GM12878 (cell line): ENCODE measurements at regions not wholly inside any gene's neighbourhood (a gene's known extent, or its start where the extent isn't known, plus 50 kb on each side); places are given as distances from the start of the nearest gene placed in this dataset.

Experiments used
- CUX1 ChIP-seq: IDR thresholded peaks from 2 replicates; pipeline ENCODE4 v1.6.1; 2012; ENCODE audit warnings: improper control_type of control experiment, low read depth, low read length; ENCODE audit not compliant: insufficient replicate concordance
- ETV6 ChIP-seq, 2 experiments: fragments of 450-650 bp in 1 of 2; IDR thresholded peaks in 1 of 2; conservative IDR thresholded peaks in 1 of 2; 2 replicates each; pipeline ENCODE4 v1.6.1; 2014; ENCODE audit warnings: antibody characterized with exemption in 1 of 2, borderline replicate concordance in 1 of 2, low read depth in 1 of 2, mild to moderate bottlenecking in 1 of 2, moderate library complexity in 1 of 2
- HDAC6 ChIP-seq: fragments of 200-600 bp; sonication (generic); IDR thresholded peaks from one replicate; pipeline ENCODE4 v1.8.0; 2017; ENCODE audit warnings: antibody characterized with exemption; ENCODE audit not compliant: unreplicated experiment
- IKZF1 ChIP-seq: fragments of 450-650 bp; conservative IDR thresholded peaks from 2 replicates; pipeline ENCODE4 v1.6.1; 2017; ENCODE audit warnings: antibody characterized with exemption, mild to moderate bottlenecking
- KDM1A ChIP-seq: fragments of 200-600 bp; sonication (generic); IDR thresholded peaks from 2 replicates; pipeline ENCODE4 v1.6.1; 2016; ENCODE audit warnings: borderline replicate concordance
- MYC ChIP-seq: IDR thresholded peaks from 2 replicates; pipeline ENCODE4 v1.6.1; 2011; ENCODE audit warnings: mild to moderate bottlenecking, low read length, moderate library complexity, inconsistent platforms; ENCODE audit not compliant: insufficient read depth, insufficient replicate concordance, insufficient read length, severe bottlenecking
- PRDM15 ChIP-seq: fragments of 450-650 bp; formaldehyde crosslinking; IDR thresholded peaks from 2 replicates; pipeline ENCODE4 v1.4.0; 2020; ENCODE audit warnings: mild to moderate bottlenecking, moderate library complexity
- RBBP5 ChIP-seq: fragments of 200-600 bp; sonication (generic); conservative IDR thresholded peaks from 2 replicates; pipeline ENCODE4 v1.6.1; 2016
- RUNX3 ChIP-seq: IDR thresholded peaks from 2 replicates; pipeline ENCODE4 v1.6.1; 2012; ENCODE audit warnings: low read length, inconsistent platforms
- TARDBP ChIP-seq: IDR thresholded peaks from 2 replicates; pipeline ENCODE4 v1.6.1; 2016; ENCODE audit warnings: borderline replicate concordance
- YBX1 ChIP-seq: fragments of 450-650 bp; IDR thresholded peaks from 2 replicates; pipeline ENCODE4 v1.6.1; 2016; ENCODE audit warnings: antibody characterized with exemption
- ZBTB33 ChIP-seq: fragments of 450-650 bp; IDR thresholded peaks from 2 replicates; pipeline ENCODE4 v1.6.1; 2017; ENCODE audit warnings: mild to moderate bottlenecking

GRCh38 chr10:3837647-3838459, 52.8 kb upstream of the KLF6 start (continued):
- TF ChIP-seq CUX1 (no peak), IKZF1 (no peak), ETV6 (conservative IDR thresholded peaks at IDR 0.05 in 1 of 2, IDR thresholded peaks at IDR 0.05 in 1 of 2; ENCODE audit: borderline replicate concordance in 1 of 2, low read depth in 1 of 2) (no peak), YBX1 (no peak), PRDM15 (CRISPR knock-in tag) (no peak), TARDBP (no peak), RUNX3 (no peak), MYC (no peak), HDAC6 (no peak), RBBP5 (no peak), KDM1A (no peak), ZBTB33 (no peak)
